GM23338 (cell line): ENCODE measurements at regions not wholly inside any gene's neighbourhood (a gene's known extent, or its start where the extent isn't known, plus 50 kb on each side); places are given as distances from the start of the nearest gene placed in this dataset.

Source experiments
- ATAC-seq: fragments of 200-7000 bp; cut with Tn5 transposase; 3 replicates; pipeline ENCODE4 v1.9.1; 2020
- DNase-seq: peaks from one replicate; pipeline ENCODE4 v3.0.0-alpha.2; 2015; ENCODE audit warnings: low spot score
- H2AFZ ChIP-seq: fragments of 200-600 bp; sonication (generic); 2 replicates; pipeline ENCODE4 v1.8.0; 2016; ENCODE audit warnings: antibody characterized with exemption, mild to moderate bottlenecking, moderate library complexity
- H3F3A ChIP-seq: fragments of 200-600 bp; sonication (generic); replicated peaks from 2 replicates; pipeline ENCODE4 v1.8.0; 2017; ENCODE audit warnings: antibody characterized with exemption, mixed run types, low read depth
- H3K27ac ChIP-seq: fragments of 200-600 bp; sonication (generic); 2 replicates; pipeline ENCODE4 v1.6.1; 2016; ENCODE audit warnings: low read depth
- H3K27me3 ChIP-seq: fragments of 200-600 bp; sonication (generic); 2 replicates; pipeline ENCODE4 v1.8.0; 2016; ENCODE audit warnings: mild to moderate bottlenecking, mixed run types, moderate library complexity; ENCODE audit not compliant: insufficient read depth
- H3K36me3 ChIP-seq: fragments of 200-600 bp; sonication (generic); 2 replicates; pipeline ENCODE4 v1.8.0; 2016; ENCODE audit warnings: mild to moderate bottlenecking; ENCODE audit not compliant: insufficient read depth
- H3K4me1 ChIP-seq: fragments of 200-600 bp; sonication (generic); 2 replicates; pipeline ENCODE4 v1.8.0; 2016; ENCODE audit warnings: mild to moderate bottlenecking, moderate library complexity; ENCODE audit not compliant: insufficient read depth
- H3K4me2 ChIP-seq: fragments of 200-600 bp; sonication (generic); 2 replicates; pipeline ENCODE4 v1.7.1; 2017; ENCODE audit warnings: mixed run types
- H3K4me3 ChIP-seq: fragments of 200-600 bp; sonication (generic); 2 replicates; pipeline ENCODE4 v1.6.1; 2016; ENCODE audit warnings: mixed run types
- H3K79me2 ChIP-seq: fragments of 200-600 bp; sonication (generic); replicated peaks from 2 replicates; pipeline ENCODE4 v1.8.0; 2017; ENCODE audit warnings: mild to moderate bottlenecking; ENCODE audit not compliant: insufficient read depth
- H3K9me2 ChIP-seq: fragments of 200-600 bp; sonication (generic); 2 replicates; pipeline ENCODE4 v1.8.0; 2017; ENCODE audit not compliant: insufficient read depth
- H4K20me1 ChIP-seq: fragments of 200-600 bp; sonication (generic); replicated peaks from 2 replicates; pipeline ENCODE4 v1.8.0; 2017; ENCODE audit warnings: mild to moderate bottlenecking; ENCODE audit not compliant: insufficient read depth
- H3K27ac Mint-ChIP-seq: 2 replicates; pipeline ENCODE4 v1.8.0; 2020; ENCODE audit warnings: inconsistent platforms, mild to moderate bottlenecking, moderate library complexity, mixed read lengths
- H3K27me3 Mint-ChIP-seq: 3 replicates; pipeline ENCODE4 v1.8.0; 2022; ENCODE audit warnings: low read depth, mild to moderate bottlenecking, moderate library complexity, mixed read lengths, inconsistent platforms; ENCODE audit not compliant: insufficient read depth, poor library complexity
- H3K36me3 Mint-ChIP-seq: 3 replicates; pipeline ENCODE4 v1.8.0; 2021; ENCODE audit warnings: low read depth, mild to moderate bottlenecking, inconsistent platforms, moderate library complexity, mixed read lengths
- H3K4me1 Mint-ChIP-seq: 3 replicates; pipeline ENCODE4 v1.8.0; 2020; ENCODE audit warnings: mild to moderate bottlenecking, inconsistent platforms, mixed read lengths
- H3K4me3 Mint-ChIP-seq: 3 replicates; pipeline ENCODE4 v1.8.0; 2021; ENCODE audit warnings: moderate library complexity, mild to moderate bottlenecking, inconsistent platforms, mixed read lengths
- H3K9me3 Mint-ChIP-seq: 3 replicates; pipeline ENCODE4 v1.8.0; 2020; ENCODE audit warnings: moderate library complexity, mild to moderate bottlenecking, inconsistent platforms, mixed read lengths
- CREB1 ChIP-seq: fragments of 250-450 bp; sonication (Bioruptor Pico); IDR thresholded peaks from 2 replicates; pipeline ENCODE4 v1.5.0; 2020; ENCODE audit warnings: low read depth, mild to moderate bottlenecking, moderate library complexity
- EZH2 ChIP-seq: fragments of 200-600 bp; sonication (generic); IDR thresholded peaks from one replicate; pipeline ENCODE4 v1.8.0; 2017; ENCODE audit warnings: antibody characterized with exemption, mild to moderate bottlenecking, low read depth; ENCODE audit not compliant: unreplicated experiment
- EZH2phosphoT487 ChIP-seq: fragments of 200-600 bp; sonication (generic); IDR thresholded peaks from one replicate; pipeline ENCODE4 v1.8.1; 2018; ENCODE audit warnings: antibody characterized with exemption; ENCODE audit not compliant: unreplicated experiment
- JUNB ChIP-seq: IDR thresholded peaks from one replicate; pipeline ENCODE4 v1.6.1; 2016; ENCODE audit warnings: antibody characterized with exemption; ENCODE audit not compliant: unreplicated experiment
- NANOG ChIP-seq: IDR thresholded peaks from 2 replicates; pipeline ENCODE4 v1.6.1; 2016; ENCODE audit warnings: antibody characterized with exemption, borderline replicate concordance
- POLR2AphosphoS5 ChIP-seq: IDR thresholded peaks from 2 replicates; pipeline ENCODE4 v1.6.1; 2016; ENCODE audit warnings: antibody characterized with exemption, low read depth
- STAT1 ChIP-seq: IDR thresholded peaks from one replicate; pipeline ENCODE4 v1.6.1; 2016; ENCODE audit warnings: antibody characterized with exemption; ENCODE audit not compliant: unreplicated experiment
- ZNF114 ChIP-seq: fragments of 250-450 bp; sonication (Bioruptor Pico); IDR thresholded peaks from 2 replicates; pipeline ENCODE4 v1.5.0; 2020; ENCODE audit warnings: mild to moderate bottlenecking, moderate library complexity
- ZNF331 ChIP-seq: fragments of 250-450 bp; sonication (Bioruptor Pico); IDR thresholded peaks from 2 replicates; pipeline ENCODE4 v1.5.0; 2020; ENCODE audit warnings: low read depth, mild to moderate bottlenecking, moderate library complexity
- TF ChIP-seq, protein P1 (sequence below): IDR thresholded peaks from 2 replicates; pipeline ENCODE4 v1.6.1; 2016; ENCODE audit warnings: antibody characterized with exemption
- TF ChIP-seq, protein P2 (sequence below): fragments of 250-450 bp; sonication (Bioruptor Pico); IDR thresholded peaks from 2 replicates; pipeline ENCODE4 v1.5.0; 2020; ENCODE audit warnings: mild to moderate bottlenecking, moderate library complexity
- TF ChIP-seq, protein P3 (sequence below), 2 experiments: fragments of 200-600 bp in 1 of 2; sonication (generic) in 1 of 2; conservative IDR thresholded peaks; 2 replicates each; pipeline versions ENCODE4 v1.5.1 to v1.6.1; 2016 to 2017; ENCODE audit warnings: antibody characterized with exemption in 2 of 2, low read depth in 2 of 2, mild to moderate bottlenecking in 2 of 2, moderate library complexity in 1 of 2
- TF ChIP-seq, protein P4 (sequence below): IDR thresholded peaks from one replicate; pipeline ENCODE4 v1.6.1; 2018; ENCODE audit warnings: antibody characterized with exemption; ENCODE audit not compliant: unreplicated experiment

DNA sequence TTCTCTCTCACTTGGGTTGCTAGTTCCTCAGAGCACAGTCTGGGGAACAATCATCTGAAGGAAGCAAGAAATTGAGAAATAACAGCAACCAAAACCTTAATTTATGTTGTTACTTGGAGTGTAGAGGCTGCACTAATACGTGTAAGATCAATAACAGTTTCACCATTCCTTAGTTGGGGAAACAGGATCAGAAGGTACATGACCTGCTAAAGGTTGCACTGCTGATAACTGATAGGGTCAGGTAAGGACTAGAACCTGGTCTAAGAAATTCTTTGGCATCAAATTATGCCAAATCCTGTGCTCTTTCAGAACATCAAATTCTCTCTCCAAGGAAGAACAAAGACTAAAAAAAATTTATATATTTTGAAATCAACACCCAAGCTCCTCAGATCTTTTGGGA lies 278.6 kb upstream of the C9orf72 start:
- no peak for TF ChIP-seq POLR2AphosphoS5
- TF ChIP-seq NANOG, result no peak
- TF ChIP-seq, protein P1, sequence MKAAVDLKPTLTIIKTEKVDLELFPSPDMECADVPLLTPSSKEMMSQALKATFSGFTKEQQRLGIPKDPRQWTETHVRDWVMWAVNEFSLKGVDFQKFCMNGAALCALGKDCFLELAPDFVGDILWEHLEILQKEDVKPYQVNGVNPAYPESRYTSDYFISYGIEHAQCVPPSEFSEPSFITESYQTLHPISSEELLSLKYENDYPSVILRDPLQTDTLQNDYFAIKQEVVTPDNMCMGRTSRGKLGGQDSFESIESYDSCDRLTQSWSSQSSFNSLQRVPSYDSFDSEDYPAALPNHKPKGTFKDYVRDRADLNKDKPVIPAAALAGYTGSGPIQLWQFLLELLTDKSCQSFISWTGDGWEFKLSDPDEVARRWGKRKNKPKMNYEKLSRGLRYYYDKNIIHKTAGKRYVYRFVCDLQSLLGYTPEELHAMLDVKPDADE, result no peak
- TF ChIP-seq JUNB, result no peak
- no peak for TF ChIP-seq ZNF331 (CRISPR knock-in tag)
- TF ChIP-seq, protein P2, sequence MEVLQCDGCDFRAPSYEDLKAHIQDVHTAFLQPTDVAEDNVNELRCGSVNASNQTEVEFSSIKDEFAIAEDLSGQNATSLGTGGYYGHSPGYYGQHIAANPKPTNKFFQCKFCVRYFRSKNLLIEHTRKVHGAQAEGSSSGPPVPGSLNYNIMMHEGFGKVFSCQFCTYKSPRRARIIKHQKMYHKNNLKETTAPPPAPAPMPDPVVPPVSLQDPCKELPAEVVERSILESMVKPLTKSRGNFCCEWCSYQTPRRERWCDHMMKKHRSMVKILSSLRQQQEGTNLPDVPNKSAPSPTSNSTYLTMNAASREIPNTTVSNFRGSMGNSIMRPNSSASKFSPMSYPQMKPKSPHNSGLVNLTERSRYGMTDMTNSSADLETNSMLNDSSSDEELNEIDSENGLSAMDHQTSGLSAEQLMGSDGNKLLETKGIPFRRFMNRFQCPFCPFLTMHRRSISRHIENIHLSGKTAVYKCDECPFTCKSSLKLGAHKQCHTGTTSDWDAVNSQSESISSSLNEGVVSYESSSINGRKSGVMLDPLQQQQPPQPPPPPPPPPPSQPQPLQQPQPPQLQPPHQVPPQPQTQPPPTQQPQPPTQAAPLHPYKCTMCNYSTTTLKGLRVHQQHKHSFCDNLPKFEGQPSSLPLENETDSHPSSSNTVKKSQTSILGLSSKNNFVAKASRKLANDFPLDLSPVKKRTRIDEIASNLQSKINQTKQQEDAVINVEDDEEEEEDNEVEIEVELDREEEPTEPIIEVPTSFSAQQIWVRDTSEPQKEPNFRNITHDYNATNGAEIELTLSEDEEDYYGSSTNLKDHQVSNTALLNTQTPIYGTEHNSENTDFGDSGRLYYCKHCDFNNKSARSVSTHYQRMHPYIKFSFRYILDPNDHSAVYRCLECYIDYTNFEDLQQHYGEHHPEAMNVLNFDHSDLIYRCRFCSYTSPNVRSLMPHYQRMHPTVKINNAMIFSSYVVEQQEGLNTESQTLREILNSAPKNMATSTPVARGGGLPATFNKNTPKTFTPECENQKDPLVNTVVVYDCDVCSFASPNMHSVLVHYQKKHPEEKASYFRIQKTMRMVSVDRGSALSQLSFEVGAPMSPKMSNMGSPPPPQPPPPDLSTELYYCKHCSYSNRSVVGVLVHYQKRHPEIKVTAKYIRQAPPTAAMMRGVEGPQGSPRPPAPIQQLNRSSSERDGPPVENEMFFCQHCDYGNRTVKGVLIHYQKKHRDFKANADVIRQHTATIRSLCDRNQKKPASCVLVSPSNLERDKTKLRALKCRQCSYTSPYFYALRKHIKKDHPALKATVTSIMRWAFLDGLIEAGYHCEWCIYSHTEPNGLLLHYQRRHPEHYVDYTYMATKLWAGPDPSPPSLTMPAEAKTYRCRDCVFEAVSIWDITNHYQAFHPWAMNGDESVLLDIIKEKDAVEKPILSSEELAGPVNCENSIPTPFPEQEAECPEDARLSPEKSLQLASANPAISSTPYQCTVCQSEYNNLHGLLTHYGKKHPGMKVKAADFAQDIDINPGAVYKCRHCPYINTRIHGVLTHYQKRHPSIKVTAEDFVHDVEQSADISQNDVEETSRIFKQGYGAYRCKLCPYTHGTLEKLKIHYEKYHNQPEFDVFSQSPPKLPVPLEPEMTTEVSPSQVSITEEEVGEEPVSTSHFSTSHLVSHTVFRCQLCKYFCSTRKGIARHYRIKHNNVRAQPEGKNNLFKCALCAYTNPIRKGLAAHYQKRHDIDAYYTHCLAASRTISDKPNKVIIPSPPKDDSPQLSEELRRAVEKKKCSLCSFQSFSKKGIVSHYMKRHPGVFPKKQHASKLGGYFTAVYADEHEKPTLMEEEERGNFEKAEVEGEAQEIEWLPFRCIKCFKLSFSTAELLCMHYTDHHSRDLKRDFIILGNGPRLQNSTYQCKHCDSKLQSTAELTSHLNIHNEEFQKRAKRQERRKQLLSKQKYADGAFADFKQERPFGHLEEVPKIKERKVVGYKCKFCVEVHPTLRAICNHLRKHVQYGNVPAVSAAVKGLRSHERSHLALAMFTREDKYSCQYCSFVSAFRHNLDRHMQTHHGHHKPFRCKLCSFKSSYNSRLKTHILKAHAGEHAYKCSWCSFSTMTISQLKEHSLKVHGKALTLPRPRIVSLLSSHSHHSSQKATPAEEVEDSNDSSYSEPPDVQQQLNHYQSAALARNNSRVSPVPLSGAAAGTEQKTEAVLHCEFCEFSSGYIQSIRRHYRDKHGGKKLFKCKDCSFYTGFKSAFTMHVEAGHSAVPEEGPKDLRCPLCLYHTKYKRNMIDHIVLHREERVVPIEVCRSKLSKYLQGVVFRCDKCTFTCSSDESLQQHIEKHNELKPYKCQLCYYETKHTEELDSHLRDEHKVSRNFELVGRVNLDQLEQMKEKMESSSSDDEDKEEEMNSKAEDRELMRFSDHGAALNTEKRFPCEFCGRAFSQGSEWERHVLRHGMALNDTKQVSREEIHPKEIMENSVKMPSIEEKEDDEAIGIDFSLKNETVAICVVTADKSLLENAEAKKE (CRISPR knock-in tag), result no peak
- no peak for TF ChIP-seq EZH2phosphoT487
- TF ChIP-seq, protein P3, sequence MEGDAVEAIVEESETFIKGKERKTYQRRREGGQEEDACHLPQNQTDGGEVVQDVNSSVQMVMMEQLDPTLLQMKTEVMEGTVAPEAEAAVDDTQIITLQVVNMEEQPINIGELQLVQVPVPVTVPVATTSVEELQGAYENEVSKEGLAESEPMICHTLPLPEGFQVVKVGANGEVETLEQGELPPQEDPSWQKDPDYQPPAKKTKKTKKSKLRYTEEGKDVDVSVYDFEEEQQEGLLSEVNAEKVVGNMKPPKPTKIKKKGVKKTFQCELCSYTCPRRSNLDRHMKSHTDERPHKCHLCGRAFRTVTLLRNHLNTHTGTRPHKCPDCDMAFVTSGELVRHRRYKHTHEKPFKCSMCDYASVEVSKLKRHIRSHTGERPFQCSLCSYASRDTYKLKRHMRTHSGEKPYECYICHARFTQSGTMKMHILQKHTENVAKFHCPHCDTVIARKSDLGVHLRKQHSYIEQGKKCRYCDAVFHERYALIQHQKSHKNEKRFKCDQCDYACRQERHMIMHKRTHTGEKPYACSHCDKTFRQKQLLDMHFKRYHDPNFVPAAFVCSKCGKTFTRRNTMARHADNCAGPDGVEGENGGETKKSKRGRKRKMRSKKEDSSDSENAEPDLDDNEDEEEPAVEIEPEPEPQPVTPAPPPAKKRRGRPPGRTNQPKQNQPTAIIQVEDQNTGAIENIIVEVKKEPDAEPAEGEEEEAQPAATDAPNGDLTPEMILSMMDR (conservative IDR thresholded peaks at IDR 0.05; ENCODE audit: low read depth in 2 of 2), result no peak
- no peak for TF ChIP-seq ZNF114 (CRISPR knock-in tag)
- TF ChIP-seq, protein P4, sequence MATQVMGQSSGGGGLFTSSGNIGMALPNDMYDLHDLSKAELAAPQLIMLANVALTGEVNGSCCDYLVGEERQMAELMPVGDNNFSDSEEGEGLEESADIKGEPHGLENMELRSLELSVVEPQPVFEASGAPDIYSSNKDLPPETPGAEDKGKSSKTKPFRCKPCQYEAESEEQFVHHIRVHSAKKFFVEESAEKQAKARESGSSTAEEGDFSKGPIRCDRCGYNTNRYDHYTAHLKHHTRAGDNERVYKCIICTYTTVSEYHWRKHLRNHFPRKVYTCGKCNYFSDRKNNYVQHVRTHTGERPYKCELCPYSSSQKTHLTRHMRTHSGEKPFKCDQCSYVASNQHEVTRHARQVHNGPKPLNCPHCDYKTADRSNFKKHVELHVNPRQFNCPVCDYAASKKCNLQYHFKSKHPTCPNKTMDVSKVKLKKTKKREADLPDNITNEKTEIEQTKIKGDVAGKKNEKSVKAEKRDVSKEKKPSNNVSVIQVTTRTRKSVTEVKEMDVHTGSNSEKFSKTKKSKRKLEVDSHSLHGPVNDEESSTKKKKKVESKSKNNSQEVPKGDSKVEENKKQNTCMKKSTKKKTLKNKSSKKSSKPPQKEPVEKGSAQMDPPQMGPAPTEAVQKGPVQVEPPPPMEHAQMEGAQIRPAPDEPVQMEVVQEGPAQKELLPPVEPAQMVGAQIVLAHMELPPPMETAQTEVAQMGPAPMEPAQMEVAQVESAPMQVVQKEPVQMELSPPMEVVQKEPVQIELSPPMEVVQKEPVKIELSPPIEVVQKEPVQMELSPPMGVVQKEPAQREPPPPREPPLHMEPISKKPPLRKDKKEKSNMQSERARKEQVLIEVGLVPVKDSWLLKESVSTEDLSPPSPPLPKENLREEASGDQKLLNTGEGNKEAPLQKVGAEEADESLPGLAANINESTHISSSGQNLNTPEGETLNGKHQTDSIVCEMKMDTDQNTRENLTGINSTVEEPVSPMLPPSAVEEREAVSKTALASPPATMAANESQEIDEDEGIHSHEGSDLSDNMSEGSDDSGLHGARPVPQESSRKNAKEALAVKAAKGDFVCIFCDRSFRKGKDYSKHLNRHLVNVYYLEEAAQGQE, result no peak
- no peak for TF ChIP-seq EZH2
- TF ChIP-seq CREB1 (CRISPR knock-in tag), result no peak
- no peak for TF ChIP-seq STAT1
- Histone ChIP-seq H3K4me2 (no peak overlapping the region), H4K20me1 (no peaks in the 10 kb centered on the region), H3F3A (no peaks in the 10 kb centered on the region), H3K79me2 (no peaks in the 10 kb centered on the region), H3K4me3 (no peak overlapping the region), H3K9me2 (peaks cover 2% of the 10 kb centered on the region; the same call in 1 of the 2 replicates), H2AFZ (no peak overlapping the region), H3K4me1 (peaks cover 9% of the 10 kb centered on the region), H3K27me3 (no peaks in the 10 kb centered on the region), H3K27ac (no peak overlapping the region), H3K36me3 (no peaks in the 10 kb centered on the region)
- Mint-ChIP-seq H3K27me3 (no peaks in the 10 kb centered on the region), H3K4me1 (peaks cover 18% of the 10 kb centered on the region), H3K27ac (no peak overlapping the region), H3K4me3 (no peak overlapping the region), H3K9me3 (no peaks in the 10 kb centered on the region), H3K36me3 (no peaks in the 10 kb centered on the region)
- no peak for ATAC-seq
- no peak for DNase-seq
